KG1 (cell line): ENCODE measurements at regions not wholly inside any gene's neighbourhood (a gene's known extent, or its start where the extent isn't known, plus 50 kb on each side); places are given as distances from the start of the nearest gene placed in this dataset.
"Not testable (repeated sequence)": the region's sequence is repeated elsewhere in the genome, so short reads cannot be mapped to it uniquely, and the experiment has no call there.

ENCODE experiments used
- DNase-seq: peaks from one replicate; lab custom pipeline; 2025; lab: John Stamatoyannopoulos, UW

DNA sequence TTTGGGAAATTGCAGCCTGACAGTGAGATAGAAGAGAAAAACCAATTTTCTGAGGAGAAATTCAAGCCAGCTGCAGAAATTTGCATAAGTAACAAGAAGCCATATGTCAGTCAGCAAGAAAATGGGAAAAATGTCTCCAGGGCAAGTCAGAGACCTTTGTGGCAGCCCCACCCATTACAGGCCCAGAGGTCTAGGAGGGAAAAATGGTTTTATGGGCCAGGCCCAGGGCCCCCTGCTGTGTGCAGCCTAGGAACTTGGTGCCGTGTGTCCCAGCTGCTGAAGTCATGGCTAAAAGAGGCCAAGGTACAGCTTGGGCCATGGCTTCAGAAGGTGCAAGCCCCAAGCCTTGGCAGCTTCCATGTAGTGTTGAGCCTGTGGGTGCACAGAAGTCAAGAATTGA, 296.1 kb downstream of the TTC6 start:
- not testable (repeated sequence) for DNase-seq

DNA sequence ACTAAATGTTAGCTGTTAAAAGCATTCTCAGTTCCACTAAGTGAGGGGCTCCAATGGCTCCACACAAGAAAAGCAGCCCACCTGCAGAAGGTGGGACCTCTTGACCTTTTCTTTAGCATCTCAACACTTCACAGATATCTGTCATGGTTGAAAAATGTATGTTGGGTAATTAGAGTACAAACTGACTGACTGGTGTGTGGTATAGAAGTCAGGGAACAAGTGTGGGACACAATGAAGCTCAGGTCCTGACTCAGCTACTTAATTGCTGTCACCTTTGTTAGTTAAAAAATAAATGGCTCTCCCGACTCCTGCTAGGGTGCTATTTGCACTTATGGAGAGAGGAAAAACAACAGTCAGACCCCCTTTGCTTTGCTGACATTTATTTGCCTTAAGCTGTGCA, 299.0 kb downstream of the TTC6 start:
- no peak for DNase-seq

DNA sequence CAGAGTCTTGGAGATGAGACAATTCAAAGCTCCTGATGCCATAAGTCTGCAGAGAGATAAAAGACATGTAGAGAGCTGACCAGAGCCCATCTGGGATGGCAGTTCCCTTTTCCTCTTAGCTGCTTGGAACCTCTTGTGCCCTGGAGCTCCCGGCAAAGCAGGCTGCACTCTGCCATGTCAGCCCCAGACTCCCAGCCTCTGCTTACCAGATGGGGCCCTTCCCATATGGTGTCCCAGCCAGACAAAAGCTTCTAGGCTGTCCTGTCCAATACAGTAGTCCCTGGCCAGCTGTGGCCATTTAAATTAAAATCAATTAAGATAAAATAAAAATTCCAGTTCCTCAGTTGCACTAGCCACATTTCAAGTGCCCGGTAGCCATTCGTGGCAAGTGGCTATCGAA, 303.9 kb downstream of the TTC6 start:
- DNase-seq = no peak

GRCh38 chr14:37900561-37900960, 305.1 kb downstream of the TTC6 start:
- no peak for DNase-seq

GRCh38 chr14:37901978-37902377, 305.7 kb upstream of the SSTR1 start:
- no peak for DNase-seq

- peak; percentile 2 for DNase-seq
These were observed 304.1 kb upstream of the SSTR1 start for GRCh38 chr14:37903343-37904191.

- DNase-seq = no peak
These were observed 283.1 kb upstream of the SSTR1 start for GRCh38 chr14:37924622-37925021.

GRCh38 chr14:37932008-37932407, 275.7 kb upstream of the SSTR1 start:
- DNase-seq = no peak

- DNase-seq = no peak
These were observed 275.2 kb upstream of the SSTR1 start for GRCh38 chr14:37932481-37932880.

- DNase-seq = no peak
These were observed 270.7 kb upstream of the SSTR1 start for GRCh38 chr14:37936971-37937370.

- no peak for DNase-seq
These were observed 268.2 kb upstream of the SSTR1 start for GRCh38 chr14:37939442-37940028.

GRCh38 chr14:37945959-37946358, 261.7 kb upstream of the SSTR1 start:
- DNase-seq = no peak

- no peak for DNase-seq
These were observed 260.9 kb upstream of the SSTR1 start for GRCh38 chr14:37946819-37947218.

- DNase-seq = no peak
These were observed 259.4 kb upstream of the SSTR1 start for GRCh38 chr14:37948266-37948665.

GRCh38 chr14:37968664-37969240, 239.0 kb upstream of the SSTR1 start:
- DNase-seq = no peak

DNA sequence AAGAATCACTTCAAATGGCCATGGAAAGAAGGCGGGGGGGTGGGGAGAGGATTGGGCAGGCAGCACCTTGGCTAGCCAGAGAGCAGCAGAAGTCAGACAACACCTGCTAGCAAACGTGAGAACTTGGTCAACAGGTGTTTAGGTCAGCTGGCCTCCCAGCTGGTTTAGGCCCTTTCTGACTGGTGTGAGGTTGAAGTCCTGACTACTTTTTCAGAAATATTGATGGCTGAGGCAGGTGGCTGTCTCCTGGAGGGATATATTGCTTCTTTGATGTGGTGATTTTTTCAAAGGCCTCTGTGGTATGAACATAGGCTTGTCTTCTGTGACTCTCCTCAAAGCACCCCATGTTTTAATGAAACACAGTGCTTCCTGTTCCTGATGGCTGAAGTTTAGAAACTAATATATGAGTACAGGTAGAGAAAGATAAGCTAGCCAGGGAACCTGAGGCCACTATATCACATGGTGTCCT, 238.2 kb upstream of the SSTR1 start:
- no peak for DNase-seq

- DNase-seq = no peak
These were observed 237.0 kb upstream of the SSTR1 start for GRCh38 chr14:37970696-37971095.

- DNase-seq = no peak
These were observed 234.5 kb upstream of the SSTR1 start for GRCh38 chr14:37972941-37973887.

DNA sequence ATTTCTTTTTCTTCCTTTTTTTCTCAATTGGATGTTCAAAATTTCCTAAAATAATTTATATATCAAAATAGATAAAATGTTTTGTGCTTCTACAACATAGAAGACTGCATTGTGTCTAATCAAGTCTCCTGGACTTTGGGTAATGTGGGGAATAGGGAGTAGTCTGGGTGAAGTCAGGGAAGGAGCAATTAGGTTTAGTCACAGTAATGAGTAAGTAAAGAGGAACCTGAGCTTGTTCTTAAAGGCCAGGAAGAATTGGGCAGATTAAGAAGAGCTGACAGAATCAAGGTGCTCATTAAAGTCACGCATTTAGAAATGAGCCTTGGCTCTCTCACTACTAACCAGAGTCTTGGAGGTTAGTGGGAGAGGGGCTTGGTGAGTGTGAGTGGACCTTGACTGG, 233.3 kb upstream of the SSTR1 start:
- no peak for DNase-seq

- no peak for DNase-seq
These were observed 230.2 kb upstream of the SSTR1 start for GRCh38 chr14:37977481-37977880.

DNA sequence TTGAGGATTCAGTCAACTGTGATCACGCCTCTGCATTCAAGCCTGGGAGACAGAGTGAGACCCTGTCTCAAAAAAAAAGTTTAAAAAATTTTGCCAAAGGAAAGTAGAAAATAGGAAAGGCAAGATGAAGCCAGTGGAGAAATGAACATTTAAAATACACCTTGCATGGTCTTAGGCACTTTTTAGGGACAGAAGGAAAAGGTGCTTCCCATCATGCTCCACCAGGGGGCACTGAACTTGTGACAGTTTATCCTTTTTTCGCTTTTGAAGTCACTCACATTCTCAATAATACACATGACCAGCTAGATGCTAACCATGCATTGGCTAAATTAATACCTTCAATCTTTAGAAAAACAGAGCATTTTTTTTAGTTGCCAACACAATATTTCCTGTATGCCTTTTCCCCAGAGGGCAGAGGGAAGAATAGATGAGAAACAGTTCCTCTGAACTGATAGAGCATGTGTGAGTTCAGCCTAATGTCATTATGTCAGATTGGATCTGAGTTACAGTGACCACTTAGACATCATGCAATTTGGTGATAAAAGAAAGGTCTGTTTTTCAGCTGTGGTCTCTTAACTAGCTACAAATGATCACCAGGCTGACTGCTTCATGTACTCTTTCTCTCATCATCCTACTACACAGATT, 221.8 kb upstream of the SSTR1 start:
- peak; percentile 29 for DNase-seq

- DNase-seq = no peak
These were observed 219.2 kb upstream of the SSTR1 start for GRCh38 chr14:37988472-37988871.
